GM12878 (cell line): ENCODE measurements at regions not wholly inside any gene's neighbourhood (a gene's known extent, or its start where the extent isn't known, plus 50 kb on each side); places are given as distances from the start of the nearest gene placed in this dataset.

Experiments used
- ATAC-seq: fragments of 200-7000 bp; cut with Tn5 transposase; 3 replicates; pipeline ENCODE4 v1.9.1; 2020; ENCODE audit warnings: mild to moderate bottlenecking, moderate library complexity
- BruUV-seq: library from RNA; stranded (reverse); fragments of 400-500 nt; replicated peaks from 2 replicates; lab custom pipeline; 2021; lab: Mats Ljungman, UMichigan
- CTCF ChIA-PET: fragments of 300-600 bp; sonication (Branson Sonifier 250); formaldehyde crosslinking; extraction: SDS; loops from one replicate; lab custom pipeline; 2021; ENCODE audit warnings: inconsistent platforms; lab: Yijun Ruan, JAX
- POLR2A ChIA-PET: fragments of 350-600 bp; formaldehyde crosslinking; extraction: SDS; loops from one replicate; lab custom pipeline; 2021; ENCODE audit warnings: inconsistent platforms; lab: Charles Lee
- RAD21 ChIA-PET: fragments of 300-600 bp; sonication (Branson Sonifier 250); formaldehyde crosslinking; loops from one replicate; lab custom pipeline; 2023; ENCODE audit warnings: antibody characterized with exemption; ENCODE audit not compliant: unreplicated experiment; lab: Charles Lee
- SMC1A ChIA-PET: fragments of 300-600 bp; sonication (Branson Sonifier 250); formaldehyde crosslinking; loops from one replicate; lab custom pipeline; 2023; ENCODE audit not compliant: unreplicated experiment, uncharacterized antibody; lab: Charles Lee
- DNase-seq: peaks from one replicate; pipeline ENCODE4 v3.0.0-alpha.2; 2011; ENCODE audit warnings: low read depth, low spot score
- FAIRE-seq: peaks from 3 replicates; lab custom pipeline; 2011; peaks lifted over from hg19 to GRCh38; lab: Jason Lieb, UNC
- H2AFZ ChIP-seq: 2 replicates; pipeline ENCODE4 v1.6.0; 2011; ENCODE audit warnings: low read depth, low read length, control low read depth; ENCODE audit not compliant: control insufficient read depth
- H3K27ac ChIP-seq: 2 replicates; pipeline ENCODE4 v1.5.1; 2011; ENCODE audit warnings: control low read depth; ENCODE audit not compliant: control insufficient read depth, insufficient read depth
- H3K27me3 ChIP-seq, 2 experiments: replicated peaks in 1 of 2; 2 replicates each; pipeline versions ENCODE4 v1.6.0 to v1.6.1; 2011; ENCODE audit warnings: low read length in 1 of 2; ENCODE audit not compliant: control insufficient read depth in 2 of 2, insufficient read depth in 2 of 2
- H3K36me3 ChIP-seq, 2 experiments: 2 replicates each; pipeline ENCODE4 v1.5.1; 2011; ENCODE audit warnings: low read length in 1 of 2; ENCODE audit not compliant: control insufficient read depth in 2 of 2, insufficient read depth in 2 of 2
- H3K4me1 ChIP-seq: 2 replicates; pipeline ENCODE4 v1.6.1; 2011; ENCODE audit warnings: mild to moderate bottlenecking, low read length, moderate library complexity, mixed read lengths; ENCODE audit not compliant: control insufficient read depth, insufficient read depth
- H3K4me2 ChIP-seq: 2 replicates; pipeline ENCODE4 v1.6.0; 2011; ENCODE audit warnings: control low read depth; ENCODE audit not compliant: control insufficient read depth, insufficient read depth
- H3K4me3 ChIP-seq: fragments of 200-600 bp; sonication (generic); 2 replicates; pipeline ENCODE4 v1.5.1; 2016
- H3K79me2 ChIP-seq: 2 replicates; pipeline ENCODE4 v1.6.0; 2011; ENCODE audit warnings: low read length; ENCODE audit not compliant: control insufficient read depth, insufficient read depth
- H3K9ac ChIP-seq: 2 replicates; pipeline ENCODE4 v1.8.0; 2011; ENCODE audit warnings: low read length, control low read depth, mixed read lengths; ENCODE audit not compliant: control insufficient read depth, insufficient read depth
- H3K9me3 ChIP-seq: replicated peaks from 3 replicates; pipeline ENCODE4 v1.5.1; 2011; ENCODE audit warnings: mild to moderate bottlenecking, low read length; ENCODE audit not compliant: control insufficient read depth, insufficient read depth
- H4K20me1 ChIP-seq: 2 replicates; pipeline ENCODE4 v1.6.0; 2011; ENCODE audit not compliant: control insufficient read depth, insufficient read depth
- BACH1 ChIP-seq: fragments of 450-650 bp; IDR thresholded peaks from 2 replicates; pipeline ENCODE4 v1.6.1; 2017; ENCODE audit warnings: mild to moderate bottlenecking, borderline replicate concordance
- CBX3 ChIP-seq: fragments of 200-600 bp; sonication (generic); IDR thresholded peaks from 2 replicates; pipeline ENCODE4 v1.6.1; 2016; ENCODE audit warnings: low read depth, borderline replicate concordance
- CHD1 ChIP-seq: IDR thresholded peaks from 2 replicates; pipeline ENCODE4 v1.6.1; 2012; ENCODE audit warnings: low read depth, low read length, improper control_type of control experiment
- CREM ChIP-seq: IDR thresholded peaks from 2 replicates; pipeline ENCODE4 v1.6.1; 2014; ENCODE audit warnings: antibody characterized with exemption, low read depth
- EZH2 ChIP-seq: IDR thresholded peaks from 2 replicates; pipeline ENCODE4 v1.6.1; 2012; ENCODE audit warnings: low read depth, mild to moderate bottlenecking, control low read depth, inconsistent platforms, low read length, borderline replicate concordance; ENCODE audit not compliant: control insufficient read depth
- FOXK2 ChIP-seq: fragments of 450-650 bp; IDR thresholded peaks from 2 replicates; pipeline ENCODE4 v1.6.1; 2017; ENCODE audit warnings: mild to moderate bottlenecking, moderate library complexity
- IKZF2 ChIP-seq, 2 experiments: fragments of 450-650 bp; IDR thresholded peaks; 2 replicates each; pipeline ENCODE4 v1.6.1; 2017; ENCODE audit warnings: mild to moderate bottlenecking in 2 of 2, moderate library complexity in 2 of 2
- MEF2A ChIP-seq: IDR thresholded peaks from 2 replicates; pipeline ENCODE4 v1.6.1; 2011; ENCODE audit warnings: low read depth, mild to moderate bottlenecking, low read length, moderate library complexity; ENCODE audit not compliant: insufficient read depth
- MTA3 ChIP-seq: IDR thresholded peaks from 2 replicates; pipeline ENCODE4 v1.6.1; 2012; ENCODE audit warnings: low read length, inconsistent platforms, borderline replicate concordance
- SMARCA5 ChIP-seq: fragments of 450-650 bp; IDR thresholded peaks from 2 replicates; pipeline ENCODE4 v1.6.1; 2017; ENCODE audit warnings: mild to moderate bottlenecking
- STAT3 ChIP-seq: IDR thresholded peaks from 2 replicates; pipeline ENCODE4 v1.6.1; 2011; ENCODE audit warnings: low read depth, low read length, improper control_type of control experiment
- ZBTB11 ChIP-seq: fragments of 450-650 bp; formaldehyde crosslinking; IDR thresholded peaks from 2 replicates; pipeline ENCODE4 v1.5.0; 2022; ENCODE audit warnings: mild to moderate bottlenecking, missing genetic modification characterization
- WGBS: methylation state at CpG from one replicate; pipeline ENCODE4 v1.1.6; 2016; ENCODE audit warnings: low lambda C conversion rate; ENCODE audit not compliant: insufficient replicate concordance, insufficient coverage; ENCODE audit errors: missing lambda C conversion rate; 5-methylcytosine and 5-hydroxymethylcytosine counted together
- in situ Hi-C: fragments of 300-500 bp; cut with MboI; formaldehyde crosslinking; loops from 9 replicates; pipeline ENCODE4 v1.14.3; 2018; ENCODE audit warnings: mixed read lengths
- intact Hi-C: fragments of 100-400 bp; cut with micrococcal nuclease; formaldehyde crosslinking; loops from one replicate; pipeline ENCODE4 v1.14.2; 2022; ENCODE audit not compliant: unreplicated experiment

GRCh38 chr3:191030491-191030890 is 168.0 kb upstream of the GMNC start:
- Histone ChIP-seq H3K79me2 (no peaks in the 10 kb centered on the region), H3K9me3 (no peaks in the 10 kb centered on the region)
- TF ChIP-seq ZBTB11 (CRISPR knock-in tag) (no peak), BACH1 (no peak), FOXK2 (no peak)
- TF ChIP-seq, all 136 proteins: peak for 0
- Histone ChIP-seq H3K4me3 (no peak overlapping the region), H2AFZ (no peak overlapping the region), H3K27me3 (no peaks in the 10 kb centered on the region), H3K4me2 (no peak overlapping the region), H3K36me3 (no peaks in the 10 kb centered on the region), H3K27ac (no peak overlapping the region), H3K4me1 (no peaks in the 10 kb centered on the region), H4K20me1 (no peaks in the 10 kb centered on the region), H3K9ac (no peak overlapping the region)
- FAIRE-seq: no peak
- POLR2A ChIA-PET: no interaction called here
- no peak for ATAC-seq
- RAD21 ChIA-PET: interaction anchor here (1.2 kb wide), 1 partner anchor 20 kb away, joined by 3 read pairs; no protein-coding TSS in a partner anchor
- 27% methylated on average over 3 of the region's 3 CpGs for WGBS
- intact Hi-C loops: no loop called here
- SMC1A ChIA-PET: no interaction called here
- CTCF ChIA-PET: interaction anchor here (1.8 kb wide), 1 partner anchor 10 kb away, joined by 4 read pairs; no protein-coding TSS in a partner anchor
- in situ Hi-C loops: no loop called here
- no TSS peak for BruUV-seq
- no peak for DNase-seq

- ChIA-PET SMC1A (no interaction called here), RAD21 (no interaction called here), CTCF (interaction anchor here (1.1 kb wide), 1 partner anchor 25 kb away, joined by 3 read pairs; no protein-coding TSS in a partner anchor), POLR2A (no interaction called here)
- Histone ChIP-seq H3K9ac (no peak overlapping the region), H3K4me3 (no peak overlapping the region), H3K9me3 (no peaks in the 10 kb centered on the region), H2AFZ (no peak overlapping the region), H3K4me1 (no peaks in the 10 kb centered on the region), H3K79me2 (no peaks in the 10 kb centered on the region), H3K4me2 (no peak overlapping the region), H3K36me3 (no peaks in the 10 kb centered on the region), H3K27ac (no peak overlapping the region), H4K20me1 (no peaks in the 10 kb centered on the region), H3K27me3 (no peaks in the 10 kb centered on the region)
- no TSS peak for BruUV-seq
- ATAC-seq (no peak), FAIRE-seq (no peak), DNase-seq (no peak)
- intact Hi-C loops (no loop called here), in situ Hi-C loops (no loop called here)
- WGBS: 4% methylated on average over 1 of the region's 1 CpG
- TF ChIP-seq MEF2A (no peak), CREM (no peak), MTA3 (no peak), CBX3 (no peak), CHD1 (no peak), IKZF2 (IDR thresholded peaks at IDR 0.05) (no peak), ZBTB11 (CRISPR knock-in tag) (no peak), EZH2 (no peak), STAT3 (no peak), SMARCA5 (no peak)
Observed at GRCh38 chr3:191026746-191027145, 164.3 kb upstream of the GMNC start.
